Femur (tissue), 1 donor: ENCODE measurements at regions not wholly inside any gene's neighbourhood (a gene's known extent, or its start where the extent isn't known, plus 50 kb on each side); places are given as distances from the start of the nearest gene placed in this dataset.
"Not testable (repeated sequence)": the region's sequence is repeated elsewhere in the genome, so short reads cannot be mapped to it uniquely, and the experiment has no call there.

Experiments
- DNase-seq: peaks from one replicate; pipeline ENCODE4 v3.0.0-alpha.2; 2017

DNA sequence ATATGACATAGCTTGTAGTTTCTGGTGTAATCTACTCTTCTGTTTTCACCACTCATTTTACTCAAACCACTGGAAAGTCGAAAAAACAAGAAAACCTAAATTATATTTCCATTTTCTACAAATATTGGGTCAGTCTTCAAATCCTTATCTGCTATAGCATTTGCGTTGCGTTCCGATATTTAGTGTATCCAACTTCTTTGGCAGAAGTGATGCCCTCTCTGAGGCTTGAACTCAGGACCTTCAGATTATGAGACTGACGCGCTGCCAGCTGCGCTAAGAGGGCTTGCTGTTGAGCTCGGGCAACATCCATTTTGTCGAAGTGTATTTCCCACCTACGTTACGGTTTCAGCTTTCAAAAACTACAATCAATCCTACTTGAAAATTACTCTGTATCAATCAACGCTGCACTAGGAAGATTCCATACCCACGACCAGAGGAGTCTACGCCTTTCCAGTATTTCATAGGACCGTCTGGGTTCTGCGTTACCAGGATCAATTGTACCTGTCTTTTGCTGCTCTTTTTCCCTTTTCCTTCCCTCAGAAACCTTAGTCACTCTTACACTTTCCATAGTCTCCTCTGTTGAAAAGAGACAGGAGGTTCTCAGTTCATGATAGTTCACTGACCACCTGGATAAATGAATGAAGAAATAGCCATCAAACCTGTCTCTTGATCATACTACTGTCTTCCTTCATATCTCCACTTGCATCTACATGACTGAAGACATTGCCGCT is 140.5 kb upstream of the ZNF322 start:
- not testable (repeated sequence) for DNase-seq

DNA sequence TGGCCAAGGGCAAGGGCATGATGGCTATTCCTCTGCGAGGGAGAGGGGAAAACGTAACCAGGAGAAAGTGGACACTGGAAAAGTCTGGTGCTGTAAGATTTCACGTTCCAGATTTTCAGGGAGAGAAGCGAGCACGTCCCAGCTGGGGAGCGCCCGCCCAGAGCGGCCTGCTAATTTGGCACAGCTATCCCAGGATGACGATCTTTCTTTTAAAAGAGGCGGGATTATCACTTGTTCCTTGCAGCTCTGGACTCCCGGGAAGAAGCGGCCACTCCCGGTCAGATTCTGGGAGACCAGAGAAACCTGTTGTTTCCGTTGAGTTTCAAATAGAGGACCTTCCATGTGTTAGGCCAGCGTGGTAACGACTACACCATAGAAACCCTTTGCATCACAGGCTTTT is 144.2 kb upstream of the ZNF322 start:
- DNase-seq: not testable (repeated sequence)

DNA sequence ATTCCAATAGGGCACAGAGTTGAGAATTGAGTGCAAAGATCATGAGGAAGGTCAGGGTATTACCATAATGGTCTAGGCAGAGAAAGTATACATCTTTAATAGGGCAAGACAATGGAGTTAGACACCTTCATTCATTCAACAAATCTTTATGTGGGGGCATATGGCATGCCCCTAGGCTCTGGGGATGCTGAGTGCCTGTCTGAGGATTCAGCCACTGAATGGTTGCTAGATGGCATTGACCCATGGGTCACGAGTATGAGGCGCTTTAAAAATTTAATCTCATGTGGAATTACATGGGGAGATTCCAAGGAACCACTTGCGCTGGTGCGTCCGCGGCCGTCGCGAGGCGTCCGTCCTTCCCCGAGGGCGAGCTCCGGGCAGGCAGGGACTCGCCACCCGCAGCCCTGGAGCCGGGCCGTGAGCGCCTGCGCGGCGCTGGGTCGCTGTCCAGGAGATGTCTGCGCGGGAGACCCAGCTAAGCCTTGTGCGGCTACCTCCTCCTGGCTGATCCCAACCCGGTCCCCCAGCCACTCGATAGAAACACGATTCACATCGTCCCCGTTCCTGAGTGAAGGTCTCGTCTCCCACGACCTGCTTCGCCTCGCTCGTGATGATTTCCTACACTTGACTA is 152.1 kb upstream of the ZNF322 start:
- not testable (repeated sequence) for DNase-seq

DNA sequence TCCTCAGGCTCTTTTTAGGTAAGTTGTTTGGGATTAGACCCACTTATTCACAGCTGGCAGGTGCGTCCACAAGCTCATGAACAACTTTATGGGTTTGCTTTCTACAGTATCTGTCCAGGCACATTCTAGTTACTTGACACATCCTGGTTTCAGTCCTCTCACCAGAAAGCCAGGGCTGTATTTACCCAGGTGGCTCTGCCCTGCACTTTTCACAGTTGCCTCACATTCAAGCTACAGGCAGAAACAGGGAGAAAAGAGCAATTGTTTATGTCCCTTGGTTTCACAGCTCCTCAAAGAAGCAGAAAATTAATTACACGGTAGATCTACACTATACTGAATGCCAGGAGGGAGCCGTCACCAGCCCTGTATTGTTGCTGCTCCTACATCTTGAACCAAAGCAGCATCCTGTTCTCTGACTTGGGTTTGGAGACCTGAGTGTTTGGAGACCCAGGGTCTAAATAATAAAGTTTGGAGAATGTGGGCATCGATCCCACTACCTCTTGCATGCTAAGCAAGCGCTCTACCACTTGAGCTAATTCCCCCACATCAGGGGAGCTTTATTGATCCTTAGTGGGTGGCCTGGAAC is 159.2 kb upstream of the ZNF322 start:
- DNase-seq: not testable (repeated sequence)

DNA sequence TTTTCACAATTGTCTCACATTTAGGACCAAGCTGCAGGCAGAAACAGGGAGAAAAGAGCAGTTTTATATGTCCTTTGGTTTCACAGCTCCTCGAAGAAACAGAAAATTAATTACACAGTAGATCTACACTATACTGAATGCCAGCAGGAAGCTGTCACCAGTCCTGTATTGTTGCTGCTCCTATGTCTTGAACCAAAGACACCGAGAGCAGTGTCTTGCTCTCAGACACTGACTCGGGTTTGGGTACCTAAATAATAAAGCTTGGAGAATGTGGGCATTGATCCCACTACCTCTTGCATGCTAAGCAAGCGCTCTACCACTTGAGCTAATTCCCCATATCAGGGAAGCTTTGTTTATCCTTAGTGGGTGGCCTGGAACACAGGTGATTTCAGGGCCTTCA is 168.4 kb upstream of the ZNF322 start:
- not testable (repeated sequence) for DNase-seq

DNA sequence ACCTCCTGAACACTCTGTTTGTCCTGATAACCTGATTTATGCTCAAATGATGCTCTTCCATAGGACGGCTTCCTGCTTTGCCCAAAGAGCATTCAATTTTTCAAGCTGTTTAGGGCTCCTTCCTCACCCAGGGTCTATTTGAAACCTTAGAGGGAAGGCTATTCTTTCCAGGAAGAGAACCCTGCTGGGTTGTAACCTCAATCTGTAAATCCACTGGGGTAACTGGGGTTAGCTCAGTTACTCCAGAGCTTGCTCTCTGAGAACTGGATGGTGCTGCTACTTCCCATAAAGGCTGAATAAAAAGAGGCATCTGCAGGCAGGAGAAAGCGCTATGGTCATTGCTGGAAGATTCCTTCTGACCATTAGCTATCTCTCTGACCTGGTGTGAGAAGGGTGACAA is 169.9 kb upstream of the ZNF322 start:
- not testable (repeated sequence) for DNase-seq

DNA sequence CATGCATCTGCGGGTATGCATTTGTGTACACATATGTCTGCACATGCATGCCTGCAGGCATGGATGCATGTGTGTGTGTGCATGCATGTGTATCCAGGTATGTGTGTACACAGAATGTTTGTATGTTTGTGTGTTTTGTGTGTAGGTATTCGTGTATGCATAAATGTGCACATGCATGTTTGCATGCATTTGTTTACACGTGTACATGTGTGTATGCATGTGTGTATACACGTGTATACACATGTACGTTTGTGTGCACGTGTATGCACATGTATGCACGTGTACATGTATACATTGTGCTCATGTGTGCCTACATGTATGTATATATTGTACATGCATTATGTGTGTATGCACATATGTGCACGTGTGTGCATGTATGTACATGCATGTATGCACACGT is 171.4 kb upstream of the ZNF322 start:
- not testable (repeated sequence) for DNase-seq

DNA sequence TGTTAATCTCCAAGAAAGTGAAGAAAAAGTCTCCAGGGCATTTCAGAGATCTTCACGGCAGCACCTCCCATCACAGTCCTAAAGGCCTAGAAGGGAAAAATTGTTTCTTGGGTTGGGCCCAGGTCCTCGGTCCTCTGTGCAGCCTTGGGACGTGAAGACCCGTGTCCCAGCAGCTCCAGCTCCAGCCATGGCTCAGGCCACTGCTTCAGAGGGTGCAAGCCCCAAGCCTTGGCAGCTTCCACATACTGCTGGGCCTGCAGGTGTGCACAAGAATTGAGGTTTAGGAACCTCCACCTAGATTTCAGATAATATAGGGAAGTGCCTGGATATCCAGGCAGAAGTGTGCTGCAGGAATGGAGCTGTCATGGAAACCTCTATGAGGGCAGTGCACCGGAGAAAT is 176.2 kb upstream of the ZNF322 start:
- DNase-seq: not testable (repeated sequence)

DNA sequence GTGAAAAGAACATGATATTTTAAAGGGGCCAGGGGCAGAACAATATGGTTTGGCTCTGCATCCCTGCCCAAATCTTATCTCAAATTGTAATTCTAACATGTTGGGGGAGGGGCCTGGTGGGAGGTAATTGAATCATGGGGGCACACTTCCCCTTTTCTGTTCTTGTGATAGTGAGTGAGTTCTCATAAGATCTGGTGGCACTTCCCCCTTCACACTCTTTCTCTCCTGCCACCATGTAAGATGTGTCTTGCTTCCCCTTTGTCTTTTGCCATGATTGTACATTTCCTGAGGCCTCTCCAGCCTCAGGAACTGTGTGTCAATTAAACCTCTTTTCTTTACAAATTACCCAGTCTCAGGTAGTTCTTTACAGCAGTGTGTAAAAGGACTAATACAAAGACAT is 177.1 kb upstream of the ZNF322 start:
- DNase-seq: not testable (repeated sequence)

DNA sequence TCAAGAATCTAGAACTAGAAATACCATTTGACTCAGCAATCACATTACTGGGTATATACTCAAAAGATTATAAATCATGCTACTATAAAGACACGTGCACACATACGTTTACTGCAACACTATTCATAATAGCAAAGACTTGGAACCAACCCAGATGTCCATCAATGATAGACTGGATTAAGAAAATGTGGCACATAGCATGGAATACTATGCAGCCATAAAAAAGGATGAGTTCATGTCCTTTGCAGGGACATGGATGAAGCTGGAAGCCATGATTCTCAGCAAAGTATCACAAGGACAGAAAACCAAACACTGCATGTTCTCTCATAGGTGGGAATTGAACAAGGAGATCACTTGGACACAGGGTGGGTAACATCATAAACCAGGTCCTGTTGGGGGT is 185.3 kb upstream of the ZNF322 start:
- not testable (repeated sequence) for DNase-seq

DNA sequence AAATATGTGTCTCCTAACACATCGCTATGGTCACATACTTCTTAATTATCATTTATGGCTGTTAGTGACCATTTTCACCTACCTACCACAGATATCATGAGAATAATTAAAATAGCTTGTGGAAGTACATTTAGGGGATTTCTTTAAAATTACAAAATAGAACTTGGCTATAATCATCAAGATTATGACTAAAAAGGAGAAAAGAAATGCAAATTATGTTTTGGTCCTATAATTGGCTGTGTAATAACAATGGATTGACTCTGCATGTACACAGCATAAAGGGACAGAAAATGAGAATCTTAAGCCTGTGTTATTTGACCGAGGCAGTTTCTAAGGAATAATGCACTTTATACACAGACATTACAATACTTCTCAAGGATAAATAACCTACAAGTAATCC is 197.7 kb upstream of the ZNF322 start:
- not testable (repeated sequence) for DNase-seq

DNA sequence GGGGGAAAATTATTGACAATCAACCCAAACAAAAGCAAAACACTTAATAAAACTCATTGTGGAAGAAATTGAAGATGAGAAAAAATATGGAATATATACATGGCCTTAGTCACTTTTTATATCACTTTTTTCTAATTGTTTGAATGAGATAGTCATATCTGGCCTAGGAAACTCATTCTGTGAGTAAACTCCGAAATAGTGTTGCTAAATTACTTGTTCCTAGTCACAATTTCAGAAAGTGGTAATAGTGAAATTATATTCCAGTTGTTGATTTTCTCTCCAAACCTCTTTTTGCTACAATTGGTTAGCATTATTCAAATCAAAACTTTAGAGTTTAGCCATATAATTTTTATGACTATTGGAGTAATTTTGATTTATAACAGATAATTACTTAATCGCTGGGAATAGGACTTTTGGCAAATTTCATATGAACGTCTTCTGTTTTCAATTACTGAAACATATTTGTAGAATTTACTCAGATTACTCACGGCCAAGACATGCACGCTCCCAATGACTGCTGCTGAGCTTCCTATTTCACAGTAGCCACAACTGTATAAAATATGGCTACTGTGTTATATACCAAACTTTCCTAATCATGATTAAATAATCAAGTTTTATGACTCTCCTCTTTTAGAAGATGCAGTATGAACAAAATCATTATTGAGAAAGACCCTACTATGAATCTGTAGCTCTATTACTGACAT is 199.7 kb upstream of the ZNF322 start:
- DNase-seq: not testable (repeated sequence)

DNA sequence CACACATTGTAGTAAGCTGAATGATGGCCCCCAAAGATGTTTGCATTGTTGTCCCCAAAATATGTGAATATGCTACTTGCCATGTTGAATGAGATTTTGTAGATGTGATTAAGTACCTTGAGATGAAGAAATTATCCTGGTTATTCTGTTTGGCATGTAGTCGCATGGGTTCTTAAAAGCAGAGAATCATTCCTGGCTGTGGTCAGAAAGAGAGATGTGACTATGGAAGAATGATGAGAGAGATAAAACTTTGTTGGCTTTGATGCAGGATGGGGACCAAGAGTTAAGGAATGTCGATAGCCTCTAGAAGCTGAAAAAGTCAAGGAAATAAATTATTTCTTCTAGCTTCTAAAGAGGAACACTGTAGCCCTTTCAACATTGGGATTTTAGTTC is 200.2 kb upstream of the ZNF322 start:
- not testable (repeated sequence) for DNase-seq

DNA sequence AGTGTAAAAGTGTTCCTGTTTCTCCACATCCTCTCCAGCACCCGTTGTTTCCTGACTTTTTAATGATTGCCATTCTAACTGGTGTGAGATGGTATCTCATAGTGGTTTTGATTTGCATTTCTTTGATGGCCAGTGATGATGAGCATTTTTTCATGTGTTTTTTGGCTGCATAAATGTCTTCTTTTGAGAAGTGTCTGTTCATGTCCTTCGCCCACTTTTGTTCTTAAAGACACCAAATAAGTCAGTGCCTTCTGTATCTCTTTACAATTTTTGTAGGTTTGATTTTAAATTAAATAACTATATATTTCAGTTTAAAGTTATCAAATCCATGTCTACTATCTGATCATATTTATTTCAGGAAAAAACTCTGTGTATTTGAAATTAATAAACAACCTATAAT is 202.4 kb upstream of the ZNF322 start:
- not testable (repeated sequence) for DNase-seq

DNA sequence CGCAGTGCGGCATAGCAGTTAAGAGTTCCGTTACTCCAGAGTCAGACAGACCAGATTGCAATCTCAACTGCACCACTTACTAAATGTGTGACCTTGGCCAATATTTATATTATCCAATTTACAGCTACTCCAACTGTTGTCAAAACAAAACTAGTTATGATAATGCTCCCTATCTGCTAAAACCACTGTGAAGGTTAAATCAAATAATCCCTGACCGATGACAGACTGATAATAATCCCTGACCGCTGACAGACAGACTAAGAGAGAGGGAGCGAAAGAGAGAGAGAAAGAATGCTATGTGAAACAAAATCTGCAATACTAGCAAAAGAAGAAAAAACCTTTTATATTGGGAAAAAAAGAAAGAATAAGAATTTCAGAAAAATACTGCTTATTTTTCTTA is 204.1 kb upstream of the ZNF322 start:
- DNase-seq: not testable (repeated sequence)

DNA sequence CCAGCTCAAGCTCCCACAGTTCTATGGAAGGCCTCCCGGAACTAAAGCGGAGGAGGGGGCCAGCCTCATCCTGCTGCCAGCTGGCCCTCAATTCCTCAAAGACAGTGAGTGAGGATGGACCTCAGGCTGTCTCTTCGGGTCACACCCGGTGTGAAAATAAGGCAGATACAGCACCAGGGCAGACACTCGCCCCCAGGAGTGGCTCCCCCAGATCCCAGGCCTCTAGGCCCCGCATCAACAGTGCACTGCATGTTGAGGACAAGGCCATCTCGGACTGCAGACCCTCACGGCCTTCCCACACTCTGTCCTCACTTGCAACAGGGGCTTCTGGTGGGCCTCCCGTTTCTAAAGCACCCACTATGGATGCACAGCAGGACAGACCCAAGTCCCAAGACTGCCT is 239.2 kb upstream of the ZNF322 start:
- not testable (repeated sequence) for DNase-seq

DNA sequence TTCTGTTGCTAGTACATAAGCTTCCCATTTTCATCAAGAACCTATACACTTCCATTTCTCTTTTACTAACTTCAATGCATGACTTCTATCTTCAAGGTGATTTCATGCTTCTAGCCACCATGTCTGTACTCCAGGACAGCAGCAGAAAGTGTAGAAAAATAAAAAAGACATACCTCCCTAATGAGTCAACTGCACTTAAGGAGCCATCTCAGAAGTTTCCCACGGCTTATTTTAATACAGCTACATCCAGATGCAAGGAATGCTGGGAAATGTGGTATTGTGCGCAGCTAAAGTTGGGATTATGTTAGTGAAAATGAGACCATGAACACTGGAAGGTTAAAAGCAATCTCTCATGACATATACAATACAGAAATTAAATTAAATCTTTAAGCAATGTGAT is 264.7 kb upstream of the ZNF322 start:
- not testable (repeated sequence) for DNase-seq

DNA sequence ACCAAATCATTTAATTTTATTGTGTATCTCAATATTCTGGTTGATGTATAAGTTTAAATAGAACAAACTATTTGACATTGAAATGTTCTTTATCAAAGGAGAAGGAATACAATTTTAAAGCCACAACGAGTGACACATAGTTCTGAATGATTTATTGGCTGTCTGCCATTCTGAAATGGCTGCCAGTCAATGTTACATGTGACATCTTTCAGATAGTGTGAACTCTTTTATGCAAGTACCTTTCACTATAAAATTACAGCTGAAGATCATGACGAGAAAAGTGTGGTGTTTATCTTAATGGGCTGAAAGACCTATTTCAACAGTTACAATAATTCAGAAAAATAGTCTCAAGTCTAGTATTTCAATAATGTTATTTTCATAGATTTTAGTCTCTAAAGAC is 268.6 kb upstream of the ZNF322 start:
- DNase-seq: not testable (repeated sequence)

DNA sequence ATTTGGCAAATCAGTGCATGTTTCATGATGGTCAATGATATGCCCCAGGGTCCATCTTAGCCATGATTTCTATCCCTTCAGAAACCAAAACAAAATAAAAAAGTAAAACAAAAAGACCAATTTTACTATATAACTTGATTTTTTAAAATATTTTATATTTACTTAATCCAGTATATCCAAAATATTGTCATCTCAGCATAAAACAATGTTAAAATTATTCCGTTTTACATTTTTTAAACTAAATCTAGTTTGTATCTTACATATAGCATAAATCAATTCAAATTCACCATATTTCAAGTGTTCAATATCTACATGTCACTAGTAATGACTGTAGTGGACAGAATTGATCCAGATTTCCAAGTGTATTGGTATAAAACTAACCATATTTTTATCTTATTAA is 277.7 kb upstream of the ZNF322 start:
- not testable (repeated sequence) for DNase-seq

DNA sequence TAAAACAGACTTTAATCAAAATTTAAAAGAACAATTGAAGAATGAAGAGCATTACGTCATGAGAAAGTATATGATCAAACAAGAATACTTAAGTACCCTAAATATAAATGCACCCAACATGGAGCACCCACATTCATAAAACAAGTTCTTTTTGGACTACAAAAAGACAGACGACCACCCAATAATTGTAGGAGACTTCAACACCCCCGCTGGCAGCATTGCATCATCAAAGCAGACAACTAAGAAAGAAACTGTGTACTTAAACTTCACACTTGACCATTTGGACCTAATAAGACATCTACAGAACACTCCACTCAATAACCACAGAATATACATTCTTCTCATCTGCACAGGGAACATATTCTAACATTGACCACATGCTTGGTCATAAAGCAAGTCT is 291.7 kb upstream of the ZNF322 start:
- DNase-seq: not testable (repeated sequence)

DNA sequence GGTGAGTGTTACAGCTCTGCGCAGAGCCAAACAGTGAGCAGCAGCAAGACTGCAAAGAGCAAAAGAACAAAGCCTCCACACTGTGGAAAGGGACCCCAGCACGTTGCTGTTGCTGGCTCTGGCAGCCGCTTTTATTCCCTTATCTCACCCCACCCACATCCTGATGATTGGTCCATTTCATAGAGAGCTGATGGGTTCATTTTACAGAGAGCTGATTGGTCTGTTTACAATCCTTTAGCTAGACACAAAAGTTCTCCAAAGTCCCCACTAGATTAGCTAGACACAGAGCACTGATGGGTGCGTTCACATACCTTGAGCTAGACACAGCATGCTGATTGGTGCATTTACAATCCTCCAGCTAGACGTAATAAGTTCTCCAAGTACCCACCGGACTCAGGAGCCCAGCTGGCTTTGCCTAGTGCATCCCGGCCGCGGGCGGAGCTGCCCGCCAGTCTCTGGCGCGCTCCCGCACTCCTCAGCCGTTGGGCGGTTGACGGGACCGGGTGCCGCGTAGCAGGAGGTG is 291.4 kb upstream of the PRSS16 start:
- DNase-seq: peak; percentile 26

DNA sequence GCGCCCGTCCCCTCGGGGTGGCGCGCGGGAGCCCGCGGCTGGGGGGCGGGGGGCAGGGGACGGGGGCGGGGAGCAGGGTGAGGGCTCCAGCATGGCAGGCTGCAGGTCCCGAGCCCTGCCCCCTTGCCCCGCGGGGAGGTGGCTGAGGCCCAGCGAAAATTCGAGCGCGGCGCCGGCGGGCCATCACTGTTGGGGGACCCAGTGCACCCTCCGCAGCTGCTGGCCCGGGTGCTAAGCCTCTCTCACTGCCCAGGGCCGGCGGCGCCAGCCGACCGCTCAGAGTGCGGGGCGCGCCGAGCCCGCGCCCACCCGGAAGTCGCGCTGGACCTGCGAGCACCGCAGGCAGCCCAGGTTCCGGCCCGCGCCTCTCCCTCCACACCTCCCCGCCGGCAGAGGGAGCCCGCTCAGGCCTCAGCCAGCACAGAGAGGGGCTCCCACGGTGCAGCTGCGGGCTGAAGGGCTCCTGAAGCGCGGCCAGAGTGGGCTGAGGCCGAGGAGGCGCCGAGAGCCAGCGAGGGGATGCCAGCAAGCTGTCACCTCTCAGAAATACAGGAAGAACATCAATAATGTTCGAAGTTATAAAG is 290.8 kb upstream of the PRSS16 start:
- DNase-seq: peak; percentile 76
